Caco-2 (cell line): ENCODE measurements at regions not wholly inside any gene's neighbourhood (a gene's known extent, or its start where the extent isn't known, plus 50 kb on each side); places are given as distances from the start of the nearest gene placed in this dataset.

Experiments used
- BruUV-seq: library from RNA; stranded (reverse); fragments of 400-500 nt; replicated peaks from 2 replicates; lab custom pipeline; 2021; lab: Mats Ljungman, UMichigan
- CTCF ChIA-PET: fragments of 300-600 bp; sonication (Branson Sonifier 250); formaldehyde crosslinking; loops from one replicate; lab custom pipeline; 2022; ENCODE audit warnings: antibody characterized with exemption; lab: Charles Lee
- POLR2A ChIA-PET: fragments of 300-600 bp; sonication (Branson Sonifier 250); formaldehyde crosslinking; loops from one replicate; lab custom pipeline; 2022; ENCODE audit warnings: antibody characterized with exemption; lab: Charles Lee
- DNase-seq, 2 experiments: peaks; one replicate each; pipeline versions ENCODE4 v3.0.0 to v3.0.0-alpha.2; 2020 to 2022
- H3K27me3 ChIP-seq: replicated peaks from 2 replicates; pipeline ENCODE4 v1.6.0; 2011; ENCODE audit warnings: low read length; ENCODE audit not compliant: control insufficient read depth, insufficient read depth
- H3K36me3 ChIP-seq: 2 replicates; pipeline ENCODE4 v1.5.1; 2011; ENCODE audit warnings: low read length; ENCODE audit not compliant: control insufficient read depth, insufficient read depth
- H3K4me1 ChIP-seq: fragments of 250-450 bp; sonication (Bioruptor Pico); 2 replicates; pipeline ENCODE4 v1.5.1; 2020; ENCODE audit warnings: mild to moderate bottlenecking
- H3K4me3 ChIP-seq: 2 replicates; pipeline ENCODE4 v1.5.1; 2011; ENCODE audit warnings: low read depth, mild to moderate bottlenecking, control low read depth, low read length
- H3K9me3 ChIP-seq: fragments of 250-450 bp; sonication (Bioruptor Pico); 2 replicates; pipeline ENCODE4 v1.5.1; 2020; ENCODE audit warnings: mild to moderate bottlenecking, moderate library complexity
- H3K27ac Mint-ChIP-seq: one replicate; pipeline ENCODE4 v1.8.0; 2022; ENCODE audit warnings: mixed read lengths; ENCODE audit not compliant: unreplicated experiment
- H3K27me3 Mint-ChIP-seq: one replicate; pipeline ENCODE4 v1.8.0; 2022; ENCODE audit warnings: mixed read lengths; ENCODE audit not compliant: insufficient read depth, unreplicated experiment
- H3K36me3 Mint-ChIP-seq: one replicate; pipeline ENCODE4 v1.8.0; 2022; ENCODE audit warnings: mild to moderate bottlenecking, mixed read lengths; ENCODE audit not compliant: insufficient read depth, unreplicated experiment
- H3K4me1 Mint-ChIP-seq: one replicate; pipeline ENCODE4 v1.8.0; 2022; ENCODE audit warnings: low read depth, mixed read lengths; ENCODE audit not compliant: unreplicated experiment
- H3K4me3 Mint-ChIP-seq: one replicate; pipeline ENCODE4 v1.8.0; 2022; ENCODE audit warnings: mild to moderate bottlenecking, moderate library complexity, mixed read lengths; ENCODE audit not compliant: unreplicated experiment
- H3K9me3 Mint-ChIP-seq: one replicate; pipeline ENCODE4 v1.8.0; 2022; ENCODE audit warnings: mixed read lengths; ENCODE audit not compliant: unreplicated experiment
- CTCF ChIP-seq, 2 experiments: fragments of 200-600 bp in 1 of 2; IDR thresholded peaks; 1 replicate in 1 of 2; 2 replicates in 1 of 2; pipeline versions ENCODE4 v1.5.1 to v1.8.0; 2011 to 2022; ENCODE audit warnings: antibody characterized with exemption in 1 of 2, control low read depth in 1 of 2, inconsistent platforms in 1 of 2, low read depth in 1 of 2, low read length in 1 of 2, mild to moderate bottlenecking in 1 of 2, moderate library complexity in 1 of 2; ENCODE audit not compliant: insufficient read depth in 1 of 2, severe bottlenecking in 1 of 2, unreplicated experiment in 1 of 2
- intact Hi-C: fragments of 100-400 bp; cut with micrococcal nuclease; formaldehyde crosslinking; loops from one replicate; pipeline ENCODE4 v1.10.0; 2022; ENCODE audit not compliant: unreplicated experiment

- no peak overlapping the region for H3K27ac Mint-ChIP-seq
- no peaks in the 10 kb centered on the region for H3K4me1 Mint-ChIP-seq
- TF ChIP-seq CTCF (IDR thresholded peaks at IDR 0.05; ENCODE audit: insufficient read depth in 1 of 2, low read depth in 1 of 2, low read length in 1 of 2, severe bottlenecking in 1 of 2, unreplicated experiment in 1 of 2), result no peak
- no peaks in the 10 kb centered on the region for H3K36me3 Mint-ChIP-seq
- H3K27me3 ChIP-seq, result no peaks in the 10 kb centered on the region
- POLR2A ChIA-PET, result no interaction called here
- no peaks in the 10 kb centered on the region for H3K4me1 ChIP-seq
- H3K4me3 ChIP-seq, result no peak overlapping the region
- no peak overlapping the region for H3K4me3 Mint-ChIP-seq
- no peaks in the 10 kb centered on the region for H3K9me3 Mint-ChIP-seq
- intact Hi-C loops, result no loop called here
- peaks cover 3% of the 10 kb centered on the region for H3K27me3 Mint-ChIP-seq
- H3K36me3 ChIP-seq, result no peaks in the 10 kb centered on the region
- CTCF ChIA-PET, result no interaction called here
- no TSS peak for BruUV-seq
- no peaks in the 10 kb centered on the region for H3K9me3 ChIP-seq
- DNase-seq, result no peak
These were observed 319.2 kb upstream of the LRATD1 start for GRCh38 chr2:14313341-14313740.

- no peaks in the 10 kb centered on the region for H3K36me3 Mint-ChIP-seq
- H3K4me3 Mint-ChIP-seq, result no peak overlapping the region
- no peaks in the 10 kb centered on the region for H3K9me3 ChIP-seq
- DNase-seq, result no peak
- no peak for TF ChIP-seq CTCF (IDR thresholded peaks at IDR 0.05; ENCODE audit: insufficient read depth in 1 of 2, low read depth in 1 of 2, low read length in 1 of 2, severe bottlenecking in 1 of 2, unreplicated experiment in 1 of 2)
- no peaks in the 10 kb centered on the region for H3K27me3 ChIP-seq
- no peaks in the 10 kb centered on the region for H3K36me3 ChIP-seq
- H3K4me3 ChIP-seq, result no peak overlapping the region
- intact Hi-C loops, result no loop called here
- H3K4me1 Mint-ChIP-seq, result no peaks in the 10 kb centered on the region
- no peak overlapping the region for H3K27ac Mint-ChIP-seq
- BruUV-seq, result no TSS peak
- ChIA-PET POLR2A (no interaction called here), CTCF (no interaction called here)
- no peaks in the 10 kb centered on the region for H3K9me3 Mint-ChIP-seq
- H3K27me3 Mint-ChIP-seq, result no peaks in the 10 kb centered on the region
- H3K4me1 ChIP-seq, result no peaks in the 10 kb centered on the region
These were observed 315.9 kb upstream of the LRATD1 start for GRCh38 chr2:14316594-14316993.

- intact Hi-C loops, result no loop called here
These were observed 311.2 kb upstream of the LRATD1 start for GRCh38 chr2:14321357-14321756.

More at GRCh38 chr2:14321357-14321756, 311.2 kb upstream of the LRATD1 start:
- no peaks in the 10 kb centered on the region for H3K9me3 Mint-ChIP-seq
- H3K4me1 ChIP-seq, result no peaks in the 10 kb centered on the region
- POLR2A ChIA-PET, result no interaction called here
- DNase-seq, result no peak
- no peaks in the 10 kb centered on the region for H3K27me3 Mint-ChIP-seq
- no peaks in the 10 kb centered on the region for H3K36me3 ChIP-seq
- no peaks in the 10 kb centered on the region for H3K27me3 ChIP-seq
- CTCF ChIA-PET, result no interaction called here
- no peak overlapping the region for H3K27ac Mint-ChIP-seq
- no peaks in the 10 kb centered on the region for H3K4me1 Mint-ChIP-seq
- no peaks in the 10 kb centered on the region for H3K9me3 ChIP-seq
- no peak overlapping the region for H3K4me3 ChIP-seq
- TF ChIP-seq CTCF (IDR thresholded peaks at IDR 0.05; ENCODE audit: insufficient read depth in 1 of 2, low read depth in 1 of 2, low read length in 1 of 2, severe bottlenecking in 1 of 2, unreplicated experiment in 1 of 2), result no peak
- H3K4me3 Mint-ChIP-seq, result no peak overlapping the region
- no TSS peak for BruUV-seq
- H3K36me3 Mint-ChIP-seq, result no peaks in the 10 kb centered on the region
